ENCODE measurements at regions not wholly inside any gene's neighbourhood (a gene's known extent, or its start where the extent isn't known, plus 50 kb on each side); places are given as distances from the start of the nearest gene placed in this dataset.
"Not testable (repeated sequence)": the region's sequence is repeated elsewhere in the genome, so short reads cannot be mapped to it uniquely, and the experiment has no call there.

DNA sequence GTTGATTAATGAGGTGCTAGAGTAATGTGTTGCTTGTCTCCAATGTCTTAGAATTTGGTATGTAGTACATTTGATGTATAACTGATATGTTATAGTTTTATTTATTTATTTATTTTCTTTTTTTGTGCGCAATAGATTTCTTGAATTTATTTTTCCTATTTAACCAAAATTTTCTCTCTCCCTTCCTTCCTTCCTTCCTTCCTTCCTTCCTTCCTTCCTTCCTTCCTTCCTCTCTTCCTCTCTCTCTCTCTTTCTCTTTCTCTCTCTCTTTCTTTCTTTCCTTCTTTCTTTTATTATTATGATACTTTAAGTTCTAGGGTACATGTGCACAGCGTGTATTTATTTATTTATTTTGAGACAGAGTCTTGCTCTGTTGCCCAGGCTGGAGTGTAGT is 256.2 kb upstream of the TBL1XR1 start:
- WGBS (ENCODE audit: insufficient coverage): no CpG with 5 or more reads among the region's 2 CpGs

DNA sequence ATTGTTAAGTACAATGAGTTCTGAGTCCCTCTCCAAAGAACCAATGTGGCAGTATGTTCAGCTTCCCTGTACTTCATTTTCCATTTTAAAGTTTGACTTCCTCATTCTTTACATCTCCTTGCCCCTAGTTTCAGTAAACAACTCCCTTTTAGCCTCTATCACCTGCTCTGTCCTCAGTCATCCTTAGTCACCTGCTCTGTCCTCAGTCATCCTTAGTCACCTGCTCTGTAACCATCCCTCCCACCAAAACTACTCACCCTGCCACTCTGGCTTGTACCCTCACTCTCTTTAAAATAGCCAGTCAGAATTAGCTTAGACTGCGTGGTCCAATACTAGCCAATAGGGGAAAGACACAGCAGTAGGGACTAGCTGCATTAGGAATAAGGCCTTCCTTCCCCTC is 259.9 kb upstream of the TBL1XR1 start:
- H3K4me3 Mint-ChIP-seq; H3K4me1 Mint-ChIP-seq; H3K36me3 ChIP-seq (replicated peaks in 1 of 2; ENCODE audit: control extremely low read depth in 1 of 2, control insufficient read depth in 1 of 2, extremely low read depth in 1 of 2, insufficient read depth in 2 of 2, low read length in 1 of 2); H3K27me3 Mint-ChIP-seq; H3K9ac ChIP-seq (ENCODE audit: low read length); H3K27ac ChIP-seq (ENCODE audit: low read length in 2 of 2); POLR2A ChIA-PET; ATAC-seq (ENCODE audit: low read depth); H3K4me1 ChIP-seq (ENCODE audit: control insufficient read depth in 2 of 2, insufficient read depth in 2 of 2, low read length in 2 of 2); DNase-seq; H3K9me3 Mint-ChIP-seq (ENCODE audit: insufficient read depth); H4K20me1 ChIP-seq (ENCODE audit: control insufficient read depth, insufficient read depth, low read length, poor library complexity, severe bottlenecking); H3K4me2 ChIP-seq (replicated peaks; ENCODE audit: low read depth, low read length, poor library complexity, severe bottlenecking); intact Hi-C loops (cut with micrococcal nuclease); H3K27ac Mint-ChIP-seq; H3K4me3 ChIP-seq (ENCODE audit: control extremely low read depth in 1 of 5, extremely low read depth in 1 of 5, insufficient read depth in 1 of 5, low read depth in 2 of 5, low read length in 4 of 5); H2AFZ ChIP-seq (ENCODE audit: insufficient read depth, low read depth, low read length, poor library complexity, severe bottlenecking); H3K27me3 ChIP-seq (replicated peaks in 1 of 4; ENCODE audit: control extremely low read depth in 1 of 4, control insufficient read depth in 3 of 4, insufficient read depth in 4 of 4, low read length in 3 of 4); H3K79me2 ChIP-seq (ENCODE audit: control insufficient read depth, insufficient read depth, low read length): not testable (repeated sequence)
- WGBS (ENCODE audit: insufficient coverage): 100% methylated on average over 1 of the region's 1 CpG
- CTCF ChIA-PET: interaction anchor here (1.1 kb wide), 1 partner anchor 10 kb away, joined by 3 read pairs; no protein-coding TSS in a partner anchor
- H3K9me3 ChIP-seq (ENCODE audit: control extremely low read depth in 1 of 3, control insufficient read depth in 2 of 3, insufficient read depth in 1 of 3, low read length in 2 of 3): peaks cover 0 to 12% (median 2%) of the 10 kb centered on the region in 3 donors

More for the DNA sequence above, 256.2 kb upstream of the TBL1XR1 start:
- no peaks in the 10 kb centered on the region for H3K27me3 Mint-ChIP-seq
- H3K4me1 Mint-ChIP-seq: peaks cover 10% of the 10 kb centered on the region
- Histone ChIP-seq H2AFZ (ENCODE audit: insufficient read depth, low read depth, low read length, poor library complexity, severe bottlenecking) (no peak overlapping the region), H3K4me3 (ENCODE audit: control extremely low read depth in 1 of 5, extremely low read depth in 1 of 5, insufficient read depth in 1 of 5, low read depth in 2 of 5, low read length in 4 of 5) (no peak overlapping the region), H3K27ac (ENCODE audit: low read length in 2 of 2) (no peak overlapping the region), H3K9me3 (ENCODE audit: control extremely low read depth in 1 of 3, control insufficient read depth in 2 of 3, insufficient read depth in 1 of 3, low read length in 2 of 3) (peaks cover 0 to 12% (median 0%) of the 10 kb centered on the region in 3 donors), H3K27me3 (replicated peaks in 1 of 4; ENCODE audit: control extremely low read depth in 1 of 4, control insufficient read depth in 3 of 4, insufficient read depth in 4 of 4, low read length in 3 of 4) (no peaks in the 10 kb centered on the region), H3K4me2 (replicated peaks; ENCODE audit: low read depth, low read length, poor library complexity, severe bottlenecking) (no peak overlapping the region), H4K20me1 (ENCODE audit: control insufficient read depth, insufficient read depth, low read length, poor library complexity, severe bottlenecking) (no peaks in the 10 kb centered on the region), H3K9ac (ENCODE audit: low read length) (no peak overlapping the region), H3K79me2 (ENCODE audit: control insufficient read depth, insufficient read depth, low read length) (no peaks in the 10 kb centered on the region), H3K4me1 (ENCODE audit: control insufficient read depth in 2 of 2, insufficient read depth in 2 of 2, low read length in 2 of 2) (peaks cover 7 to 11% of the 10 kb centered on the region in 2 donors), H3K36me3 (replicated peaks in 1 of 2; ENCODE audit: control extremely low read depth in 1 of 2, control insufficient read depth in 1 of 2, extremely low read depth in 1 of 2, insufficient read depth in 2 of 2, low read length in 1 of 2) (no peaks in the 10 kb centered on the region)
- no peaks in the 10 kb centered on the region for H3K9me3 Mint-ChIP-seq (ENCODE audit: insufficient read depth)
- H3K27ac Mint-ChIP-seq: no peak overlapping the region
- no peak for ATAC-seq (ENCODE audit: low read depth)
- intact Hi-C loops (cut with micrococcal nuclease): no loop called here
- POLR2A ChIA-PET: no interaction called here
- CTCF ChIA-PET: no interaction called here
- no peak overlapping the region for H3K4me3 Mint-ChIP-seq
- no peak for DNase-seq
- TF ChIP-seq EZH2 (IDR thresholded peaks at IDR 0.05; ENCODE audit: borderline replicate concordance, insufficient read depth, low read depth, low read length, poor library complexity, severe bottlenecking): no peak
- TF ChIP-seq, protein P1, sequence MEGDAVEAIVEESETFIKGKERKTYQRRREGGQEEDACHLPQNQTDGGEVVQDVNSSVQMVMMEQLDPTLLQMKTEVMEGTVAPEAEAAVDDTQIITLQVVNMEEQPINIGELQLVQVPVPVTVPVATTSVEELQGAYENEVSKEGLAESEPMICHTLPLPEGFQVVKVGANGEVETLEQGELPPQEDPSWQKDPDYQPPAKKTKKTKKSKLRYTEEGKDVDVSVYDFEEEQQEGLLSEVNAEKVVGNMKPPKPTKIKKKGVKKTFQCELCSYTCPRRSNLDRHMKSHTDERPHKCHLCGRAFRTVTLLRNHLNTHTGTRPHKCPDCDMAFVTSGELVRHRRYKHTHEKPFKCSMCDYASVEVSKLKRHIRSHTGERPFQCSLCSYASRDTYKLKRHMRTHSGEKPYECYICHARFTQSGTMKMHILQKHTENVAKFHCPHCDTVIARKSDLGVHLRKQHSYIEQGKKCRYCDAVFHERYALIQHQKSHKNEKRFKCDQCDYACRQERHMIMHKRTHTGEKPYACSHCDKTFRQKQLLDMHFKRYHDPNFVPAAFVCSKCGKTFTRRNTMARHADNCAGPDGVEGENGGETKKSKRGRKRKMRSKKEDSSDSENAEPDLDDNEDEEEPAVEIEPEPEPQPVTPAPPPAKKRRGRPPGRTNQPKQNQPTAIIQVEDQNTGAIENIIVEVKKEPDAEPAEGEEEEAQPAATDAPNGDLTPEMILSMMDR (IDR thresholded peaks at IDR 0.05): no peak
